ENCODE measurements at regions not wholly inside any gene's neighbourhood (a gene's known extent, or its start where the extent isn't known, plus 50 kb on each side); places are given as distances from the start of the nearest gene placed in this dataset.

- TF ChIP-seq, protein P1, sequence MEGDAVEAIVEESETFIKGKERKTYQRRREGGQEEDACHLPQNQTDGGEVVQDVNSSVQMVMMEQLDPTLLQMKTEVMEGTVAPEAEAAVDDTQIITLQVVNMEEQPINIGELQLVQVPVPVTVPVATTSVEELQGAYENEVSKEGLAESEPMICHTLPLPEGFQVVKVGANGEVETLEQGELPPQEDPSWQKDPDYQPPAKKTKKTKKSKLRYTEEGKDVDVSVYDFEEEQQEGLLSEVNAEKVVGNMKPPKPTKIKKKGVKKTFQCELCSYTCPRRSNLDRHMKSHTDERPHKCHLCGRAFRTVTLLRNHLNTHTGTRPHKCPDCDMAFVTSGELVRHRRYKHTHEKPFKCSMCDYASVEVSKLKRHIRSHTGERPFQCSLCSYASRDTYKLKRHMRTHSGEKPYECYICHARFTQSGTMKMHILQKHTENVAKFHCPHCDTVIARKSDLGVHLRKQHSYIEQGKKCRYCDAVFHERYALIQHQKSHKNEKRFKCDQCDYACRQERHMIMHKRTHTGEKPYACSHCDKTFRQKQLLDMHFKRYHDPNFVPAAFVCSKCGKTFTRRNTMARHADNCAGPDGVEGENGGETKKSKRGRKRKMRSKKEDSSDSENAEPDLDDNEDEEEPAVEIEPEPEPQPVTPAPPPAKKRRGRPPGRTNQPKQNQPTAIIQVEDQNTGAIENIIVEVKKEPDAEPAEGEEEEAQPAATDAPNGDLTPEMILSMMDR (IDR thresholded peaks at IDR 0.05; ENCODE audit: borderline replicate concordance, extremely low read depth, low read length, poor library complexity, severe bottlenecking), result no peak
- no peak for TF ChIP-seq EZH2 (IDR thresholded peaks at IDR 0.05; ENCODE audit: borderline replicate concordance, low read depth, low read length, severe bottlenecking)
These were observed 74.4 kb upstream of the PDE10A start for GRCh38 chr6:165737396-165737795.

Data from DND-41 (cell line).